GM18858 (cell line): ENCODE measurements at regions not wholly inside any gene's neighbourhood (a gene's known extent, or its start where the extent isn't known, plus 50 kb on each side); places are given as distances from the start of the nearest gene placed in this dataset.
"Not testable (repeated sequence)": the region's sequence is repeated elsewhere in the genome, so short reads cannot be mapped to it uniquely, and the experiment has no call there.

ENCODE experiments used
- ATAC-seq: cut with Tn5 transposase; IDR thresholded peaks from one replicate; pipeline ENCODE4 v1.9.1; 2021; ENCODE audit not compliant: unreplicated experiment

DNA sequence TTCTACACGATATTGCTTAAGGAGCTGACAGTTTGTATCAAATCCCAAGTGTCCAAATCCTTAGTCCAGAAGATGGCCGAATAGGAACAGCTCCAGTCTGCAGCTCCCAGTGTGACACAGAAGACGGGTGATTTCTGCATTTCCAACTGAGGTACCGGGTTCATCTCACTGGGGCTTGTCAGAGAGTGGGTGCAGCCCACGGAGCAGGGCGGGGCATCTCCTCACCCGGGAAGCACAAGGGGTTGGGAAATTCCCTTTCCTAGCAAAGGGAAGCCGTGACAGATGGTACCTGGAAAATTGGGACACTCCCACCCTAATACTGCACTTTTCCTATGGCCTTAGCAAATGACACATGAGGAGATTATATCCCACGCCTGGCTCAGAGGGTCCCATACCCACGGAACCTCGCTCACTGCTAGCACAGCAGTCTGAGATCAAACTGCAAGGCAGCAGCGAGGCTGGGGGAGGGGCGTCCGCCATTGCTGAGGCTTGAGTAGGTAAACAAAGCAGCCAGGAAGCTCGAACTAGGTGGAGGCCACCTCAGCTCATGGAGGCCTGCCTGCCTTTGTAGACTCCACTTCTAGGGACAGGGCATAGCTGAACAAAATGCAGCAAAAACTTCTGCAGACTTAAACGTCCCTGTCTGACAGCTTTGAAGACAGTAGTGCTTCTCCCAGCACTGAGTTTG lies 162.3 kb upstream of the MAP2 start:
- not testable (repeated sequence) for ATAC-seq

DNA sequence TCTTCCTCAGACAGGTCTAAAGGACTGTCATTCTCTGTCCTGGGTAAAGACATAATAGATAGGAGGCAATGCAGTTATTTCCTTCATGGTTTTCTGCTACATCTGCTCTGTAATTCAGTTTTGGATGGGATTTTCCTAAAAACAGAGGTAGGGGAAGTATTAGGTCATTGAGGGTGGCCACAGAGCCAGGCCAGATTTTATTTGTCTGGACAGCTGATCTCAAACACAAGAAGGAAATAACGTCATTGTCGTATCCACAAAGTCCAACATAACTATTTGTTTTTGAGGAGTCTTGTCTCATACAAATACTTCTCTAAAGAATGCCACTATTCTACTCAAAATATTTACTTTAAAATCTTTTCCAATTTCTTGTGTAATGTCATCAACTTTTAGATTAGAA lies 154.8 kb upstream of the MAP2 start:
- ATAC-seq, result no peak

DNA sequence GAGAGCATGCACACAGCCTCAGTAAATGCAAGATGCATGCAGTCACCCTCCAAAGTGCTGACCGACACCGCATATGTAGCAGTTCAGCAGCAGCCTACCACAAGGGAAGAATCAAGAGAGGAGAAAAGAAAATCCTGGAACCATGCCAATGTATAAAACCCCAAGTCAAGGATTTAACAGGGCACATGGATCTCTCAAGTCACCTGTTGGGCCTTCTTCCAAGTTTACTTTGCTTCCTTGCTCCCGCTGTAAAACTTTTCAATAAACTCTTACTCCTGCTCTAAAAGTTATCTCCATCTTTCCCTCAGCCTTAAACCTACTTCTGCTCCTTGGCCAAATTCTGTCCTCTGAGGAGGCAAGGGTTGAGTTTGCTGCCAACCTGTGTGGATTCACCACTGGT lies 147.8 kb upstream of the MAP2 start:
- ATAC-seq, result no peak

DNA sequence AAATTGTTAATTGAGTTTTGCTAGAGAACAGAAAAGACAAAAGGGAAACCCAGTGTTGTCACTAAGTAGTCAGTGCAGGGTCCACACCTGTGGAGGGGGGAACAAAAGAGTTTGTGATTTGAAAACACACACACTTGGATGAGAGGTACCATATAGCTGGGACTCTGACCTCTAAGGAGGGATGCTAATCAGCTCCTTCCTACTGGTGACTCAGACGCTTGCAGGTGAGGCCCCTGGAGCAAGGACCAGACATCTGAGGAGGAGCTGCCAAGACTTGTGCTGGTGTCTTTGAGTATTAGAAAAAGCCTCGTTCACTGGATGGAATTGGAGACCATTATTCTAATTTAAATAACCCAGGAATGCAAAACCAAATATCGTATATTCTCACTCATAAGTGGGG lies 146.4 kb upstream of the MAP2 start:
- no peak for ATAC-seq

DNA sequence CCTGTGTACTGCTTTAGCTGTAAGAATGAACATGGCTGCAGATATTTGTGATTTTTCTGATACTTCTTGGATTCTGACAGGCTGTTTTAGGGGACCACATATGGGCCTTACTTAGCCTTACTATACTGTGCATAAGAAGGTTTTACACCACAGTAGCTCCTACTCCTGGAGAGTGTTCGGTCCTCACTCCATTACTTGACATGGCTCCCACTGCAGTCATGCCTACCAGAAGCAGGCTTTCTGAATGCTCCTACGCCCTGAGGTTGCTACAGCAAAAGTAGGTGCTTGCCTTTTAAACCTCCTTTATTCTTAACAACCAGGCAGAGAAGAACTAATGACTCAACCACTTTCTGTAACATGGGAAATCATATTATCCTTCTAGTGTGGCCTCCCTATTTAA lies 125.2 kb upstream of the MAP2 start:
- no peak for ATAC-seq

DNA sequence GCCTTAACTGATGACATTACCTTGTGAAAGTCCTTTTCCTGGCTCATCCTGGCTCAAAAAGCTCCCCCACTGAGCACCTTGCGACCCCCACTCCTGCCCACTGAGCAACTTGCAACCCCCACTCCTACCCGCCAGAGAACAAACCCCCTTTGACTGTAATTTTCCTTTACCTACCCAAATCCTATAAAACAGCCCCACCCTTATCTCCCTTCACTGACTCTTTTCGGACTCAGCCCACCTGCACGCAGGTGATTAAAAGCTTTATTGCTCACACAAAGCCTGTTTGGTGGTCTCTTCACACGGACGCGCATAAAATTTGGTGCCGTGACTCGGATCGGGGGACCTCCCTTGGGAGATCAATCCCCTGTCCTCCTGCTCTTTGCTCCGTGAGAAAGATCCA lies 124.4 kb upstream of the MAP2 start:
- ATAC-seq, result not testable (repeated sequence)

DNA sequence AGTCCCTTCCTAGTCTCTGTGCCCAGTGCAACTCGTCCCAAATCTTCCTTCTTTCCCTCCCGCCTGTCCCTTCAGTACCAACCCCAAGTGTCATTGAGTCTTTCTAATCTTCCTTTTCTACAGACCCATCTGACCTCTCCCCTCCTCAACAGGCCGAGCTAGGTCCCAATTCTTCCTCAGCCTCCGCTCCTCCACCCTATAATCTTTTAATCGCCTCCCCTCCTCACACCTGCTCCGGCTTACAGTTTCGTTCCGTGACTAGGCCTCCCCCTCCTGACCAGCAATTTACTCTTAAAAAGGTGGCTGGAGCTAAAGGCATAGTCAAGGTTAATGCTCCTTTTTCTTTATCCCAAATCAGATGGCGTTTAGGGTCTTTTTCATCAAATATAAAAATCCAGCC lies 123.1 kb upstream of the MAP2 start:
- ATAC-seq, result not testable (repeated sequence)

DNA sequence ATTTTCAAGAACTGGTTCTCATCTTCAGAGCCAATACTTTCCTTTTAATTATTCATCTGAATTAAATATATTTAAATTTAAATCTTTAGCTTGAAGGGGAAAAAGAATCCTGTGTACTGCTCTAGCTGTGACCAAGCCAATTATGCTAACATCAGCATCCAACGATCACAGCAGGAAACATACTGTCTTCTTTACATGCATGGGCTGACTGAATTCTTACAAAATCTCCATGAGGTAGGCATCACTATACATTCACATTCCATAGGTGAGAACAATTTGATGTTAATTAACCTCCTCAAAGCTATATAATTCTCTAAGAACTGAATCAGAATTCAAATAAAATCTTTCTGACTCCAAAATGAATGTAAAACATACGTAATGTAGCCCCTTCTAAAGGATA lies 118.8 kb upstream of the MAP2 start:
- ATAC-seq, result no peak

DNA sequence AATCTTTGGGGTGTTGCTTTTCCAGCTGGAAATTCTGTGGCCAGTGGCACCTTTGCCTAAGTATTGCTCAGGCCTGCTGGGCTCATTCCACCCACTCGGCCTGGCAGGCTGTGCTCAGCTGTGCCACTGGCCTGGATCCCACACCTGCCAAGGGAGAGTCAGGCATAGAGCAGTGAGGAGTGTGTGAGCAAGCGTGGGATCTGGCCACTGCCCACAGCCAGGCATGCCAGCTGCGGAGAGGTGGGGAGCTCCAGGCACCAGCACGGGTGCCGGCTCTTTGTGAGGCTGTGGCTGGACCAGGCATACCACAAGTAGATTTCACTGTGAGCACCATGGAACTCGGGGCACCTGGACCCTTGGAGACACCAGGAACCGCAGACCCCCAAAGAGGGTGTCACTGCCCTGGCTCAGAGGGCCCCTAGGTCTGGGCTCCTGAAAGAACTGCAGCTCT lies 118.1 kb upstream of the MAP2 start:
- ATAC-seq, result no peak

DNA sequence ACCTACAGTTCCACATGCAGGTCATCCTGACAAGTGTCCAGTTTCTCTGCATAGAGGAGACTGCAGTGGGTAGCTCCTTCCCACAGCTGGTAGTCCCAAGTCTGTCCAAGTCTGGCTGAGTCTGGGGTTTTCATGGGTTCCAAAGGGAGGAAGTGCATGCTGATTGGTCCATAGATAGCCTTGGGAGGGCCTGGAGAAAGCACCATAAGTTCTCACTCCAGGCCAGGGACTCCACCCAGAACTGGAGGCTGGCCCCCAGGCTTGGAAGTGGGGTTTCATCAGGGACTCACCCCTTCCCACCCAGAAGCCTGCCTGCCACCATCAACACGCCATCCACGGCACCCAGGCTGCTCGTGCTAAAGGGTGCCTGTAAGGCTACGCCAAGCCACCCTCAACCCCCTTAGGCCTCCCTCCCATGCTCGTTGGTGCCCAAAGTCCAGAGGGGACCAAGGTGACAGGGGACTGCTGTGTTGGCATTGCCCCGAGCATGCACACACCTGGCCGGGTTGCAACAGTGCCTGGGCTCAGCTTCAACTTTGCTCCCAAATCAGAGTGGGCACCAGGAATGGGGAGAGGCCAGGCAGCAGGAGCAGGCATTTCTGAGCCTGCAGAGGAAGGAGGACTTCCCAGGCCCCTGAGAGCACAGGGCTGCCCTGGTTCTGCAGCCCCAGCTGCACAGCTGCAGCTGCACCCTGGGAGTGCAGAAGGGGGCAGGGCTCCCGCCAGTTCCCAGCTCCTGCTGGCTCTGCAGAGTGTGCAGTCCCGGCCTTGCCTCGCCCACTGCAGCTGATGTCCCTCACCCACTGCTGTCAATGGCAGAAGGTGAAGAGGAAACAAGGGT lies 116.5 kb upstream of the MAP2 start:
- ATAC-seq, result no peak

DNA sequence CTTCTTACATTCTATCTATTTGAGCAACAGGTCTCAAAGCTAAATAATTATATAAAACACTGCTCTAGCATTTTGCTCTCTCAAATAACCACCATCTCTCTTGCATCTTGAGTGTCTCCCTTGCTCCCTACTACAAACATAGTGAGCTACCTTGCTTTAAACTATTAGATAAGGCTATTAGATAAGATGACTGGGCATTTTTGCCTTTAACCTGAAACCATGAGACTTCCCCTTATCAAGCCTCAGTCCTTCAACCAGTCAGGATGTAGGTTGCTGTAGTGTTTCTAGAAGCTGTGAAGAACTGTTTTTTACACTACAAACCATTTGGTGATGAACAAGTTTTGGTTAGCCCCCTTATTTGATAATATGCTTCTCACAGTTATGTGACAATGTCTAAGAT lies 115.4 kb upstream of the MAP2 start:
- no peak for ATAC-seq

DNA sequence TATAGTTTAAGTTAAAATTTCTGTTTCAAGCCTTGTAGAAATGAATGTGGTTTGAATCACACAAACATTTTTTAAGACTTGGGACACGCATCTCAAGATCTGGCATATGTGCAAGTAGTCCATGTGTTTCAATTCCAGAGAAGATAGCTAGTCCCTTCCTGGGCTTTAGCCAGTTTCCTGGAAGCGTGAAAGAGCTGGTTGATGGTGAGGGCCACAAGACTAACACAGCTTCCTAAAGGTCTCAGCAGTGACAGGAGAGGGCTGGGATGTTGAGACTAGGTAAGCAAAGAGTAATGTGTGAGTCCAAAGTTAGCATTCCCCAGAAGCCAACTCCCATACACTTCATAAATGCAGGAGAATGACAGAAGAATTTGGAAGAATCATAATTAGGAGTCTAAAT lies 111.9 kb upstream of the MAP2 start:
- no peak for ATAC-seq

DNA sequence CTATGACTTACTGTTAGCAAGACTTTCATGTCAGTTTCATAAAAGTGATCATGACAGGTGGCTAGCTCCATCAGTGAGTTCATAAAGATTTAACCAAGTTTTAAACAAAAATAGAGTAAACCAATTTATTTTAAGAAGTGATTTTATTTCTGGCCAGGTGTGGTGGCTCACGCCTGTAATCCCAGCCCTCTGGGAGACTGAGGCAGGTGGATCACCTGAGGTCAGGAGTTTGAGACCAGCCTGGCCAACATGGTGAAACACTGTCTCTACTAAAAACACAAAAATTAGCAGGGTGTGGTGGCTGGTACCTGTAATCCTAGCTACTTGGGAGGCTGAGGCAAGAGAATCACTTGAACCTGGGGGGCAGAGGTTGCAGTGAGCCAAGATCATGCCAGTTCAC lies 111.4 kb upstream of the MAP2 start:
- ATAC-seq, result not testable (repeated sequence)

DNA sequence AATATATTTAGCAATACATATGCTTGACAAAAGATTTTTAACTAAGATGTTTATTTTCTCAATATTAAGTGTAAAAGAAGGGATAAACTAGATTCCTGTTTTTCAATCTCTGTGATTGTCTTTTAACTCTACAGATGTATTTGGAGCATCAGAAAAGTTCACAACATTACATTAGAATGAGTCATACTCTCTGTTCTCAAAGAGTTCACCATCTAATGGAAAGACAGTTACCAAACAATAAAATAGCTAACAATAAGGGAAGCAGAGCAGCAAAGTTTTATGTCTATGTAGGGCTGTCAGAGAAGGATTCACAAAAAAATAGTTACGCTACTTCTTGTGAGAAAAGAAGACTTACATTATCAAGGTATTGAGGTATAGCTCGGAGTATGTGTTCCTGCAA lies 109.2 kb upstream of the MAP2 start:
- ATAC-seq, result no peak

DNA sequence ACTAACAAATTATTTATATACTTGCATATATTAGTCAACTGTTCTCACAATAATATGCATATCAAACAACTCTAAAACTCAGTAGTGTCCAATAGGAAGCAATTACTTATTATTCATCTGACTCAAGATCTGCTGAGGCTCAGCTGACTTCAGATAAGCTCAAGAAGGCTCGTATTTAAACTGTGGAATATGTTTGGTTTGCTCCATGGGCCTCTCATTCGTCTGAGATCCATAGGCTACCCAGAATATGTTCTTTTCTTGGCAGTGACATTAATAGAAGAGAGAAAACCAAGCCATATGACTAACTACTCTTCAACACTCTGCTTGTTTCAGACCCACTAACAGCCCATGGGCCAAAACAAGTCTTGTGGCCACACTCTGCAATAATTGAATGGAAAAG lies 107.7 kb upstream of the MAP2 start:
- no peak for ATAC-seq

DNA sequence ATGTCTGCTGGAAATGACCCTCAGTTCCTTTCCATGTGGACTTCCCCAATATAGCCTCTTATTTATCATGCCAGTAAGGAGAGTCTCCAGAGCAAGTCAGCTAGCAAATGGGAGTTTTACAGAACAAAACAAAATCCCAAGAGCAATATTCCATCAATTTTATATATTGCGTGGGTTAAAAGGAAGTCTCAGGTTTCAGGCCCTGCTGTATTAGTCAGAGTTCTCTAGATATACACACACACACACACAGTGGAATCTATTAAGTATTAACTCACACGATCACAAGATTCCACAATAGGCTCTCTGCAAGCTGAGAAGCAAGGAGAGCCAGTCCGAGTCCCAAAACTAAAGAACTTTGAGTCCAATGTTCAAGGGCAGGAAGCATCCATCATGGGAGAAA lies 102.8 kb upstream of the MAP2 start:
- ATAC-seq, result no peak

DNA sequence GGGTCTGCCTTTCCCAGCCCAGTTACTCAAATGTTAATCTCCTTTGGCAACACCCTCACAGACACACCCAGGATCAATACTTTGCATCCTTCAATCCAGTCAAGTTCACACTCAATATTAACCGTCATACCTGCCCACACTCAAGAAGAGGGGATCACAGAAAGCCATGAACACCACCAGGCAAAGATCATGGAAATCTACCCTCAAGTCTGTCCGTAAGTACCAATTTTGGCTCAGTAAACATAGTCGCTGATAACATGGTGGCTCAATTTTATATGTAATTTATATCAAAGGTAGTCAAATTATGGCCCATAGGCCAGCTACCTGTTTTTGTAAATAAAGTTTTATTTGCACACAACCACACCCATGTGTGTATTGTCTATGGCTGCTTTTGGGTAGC lies 102.3 kb upstream of the MAP2 start:
- ATAC-seq, result no peak

DNA sequence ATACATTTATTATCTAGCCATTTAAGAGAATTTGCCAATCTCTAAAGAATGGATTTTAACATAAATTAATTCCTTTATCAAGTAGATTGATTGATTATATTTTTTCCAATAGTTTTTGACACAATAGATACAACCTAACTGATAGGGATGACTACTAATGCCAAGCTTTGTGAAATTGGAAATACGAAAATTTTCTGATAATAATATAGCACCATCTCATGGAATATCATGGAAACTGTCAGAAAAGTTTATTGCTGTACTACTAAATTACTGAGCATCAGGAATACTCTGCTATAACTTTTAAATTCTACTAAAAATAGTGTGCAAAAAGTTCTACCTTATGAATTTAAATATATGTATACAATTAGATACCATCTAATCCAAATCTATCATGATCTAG lies 101.8 kb upstream of the MAP2 start:
- ATAC-seq, result no peak

DNA sequence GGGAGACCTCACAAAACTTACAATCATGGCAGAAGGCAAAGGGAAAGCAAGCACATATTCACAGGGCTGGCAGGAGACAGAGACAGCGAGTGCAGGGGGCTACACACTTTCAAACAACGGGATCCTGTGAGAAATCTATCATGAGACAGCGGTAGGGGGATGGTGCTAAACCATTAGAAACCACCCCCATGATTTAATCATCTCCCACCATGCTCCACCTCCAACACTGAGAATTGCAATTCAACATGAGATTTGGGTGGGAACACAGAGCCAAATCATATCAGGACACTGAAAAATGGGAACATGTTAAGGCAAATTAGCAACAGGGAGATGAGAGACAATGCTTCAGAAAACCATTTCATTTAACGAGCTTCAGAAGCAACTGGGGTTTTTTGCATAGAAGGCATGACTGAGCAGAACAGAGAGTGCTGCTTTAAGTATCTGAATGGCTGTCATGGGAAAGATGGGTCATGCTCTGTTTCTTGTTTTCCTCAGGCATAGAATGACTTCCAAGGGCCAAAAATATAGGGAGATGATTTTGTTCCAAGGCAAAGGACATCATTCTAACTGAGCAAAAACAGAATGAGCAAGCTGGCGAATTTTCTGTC lies 100.8 kb upstream of the MAP2 start:
- ATAC-seq, result no peak

DNA sequence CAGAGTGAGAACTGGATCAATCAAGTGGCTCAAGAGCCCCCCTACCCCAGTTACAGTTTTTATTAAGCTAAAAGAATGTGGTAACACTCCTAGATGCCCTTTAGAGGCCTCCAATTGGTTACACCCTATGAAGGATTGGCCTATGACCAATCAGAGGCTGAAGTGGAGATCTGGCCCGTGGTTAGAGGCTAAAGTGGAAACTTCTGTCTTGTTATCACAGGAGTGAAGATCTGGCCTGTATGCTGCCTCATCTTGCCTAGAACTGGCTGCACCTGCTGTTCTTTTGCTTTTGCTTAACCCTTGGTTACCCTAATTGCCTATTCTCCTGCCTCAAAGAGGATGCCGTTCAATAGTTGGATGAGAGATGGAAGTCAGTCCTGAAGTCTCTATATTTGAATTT lies 100.1 kb upstream of the MAP2 start:
- ATAC-seq, result no peak

DNA sequence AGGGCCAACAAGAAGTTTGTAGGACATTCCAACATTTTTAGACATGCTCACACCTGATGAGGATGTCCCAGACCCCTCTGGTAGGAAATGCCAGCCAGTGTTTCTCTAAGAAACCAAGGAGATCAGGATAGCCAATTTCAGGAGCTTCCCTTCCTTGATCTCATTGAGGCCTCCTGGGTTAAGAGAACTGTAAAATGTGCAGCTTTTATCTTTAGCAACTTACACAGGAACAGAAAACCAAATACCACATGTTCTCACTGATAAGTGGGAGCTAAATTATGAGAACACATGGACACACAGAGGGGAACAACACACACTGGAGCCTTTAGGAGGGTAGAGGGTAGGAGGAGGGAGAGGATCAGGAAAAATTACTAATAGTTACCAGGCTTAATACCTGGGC lies 99.6 kb upstream of the MAP2 start:
- no peak for ATAC-seq

DNA sequence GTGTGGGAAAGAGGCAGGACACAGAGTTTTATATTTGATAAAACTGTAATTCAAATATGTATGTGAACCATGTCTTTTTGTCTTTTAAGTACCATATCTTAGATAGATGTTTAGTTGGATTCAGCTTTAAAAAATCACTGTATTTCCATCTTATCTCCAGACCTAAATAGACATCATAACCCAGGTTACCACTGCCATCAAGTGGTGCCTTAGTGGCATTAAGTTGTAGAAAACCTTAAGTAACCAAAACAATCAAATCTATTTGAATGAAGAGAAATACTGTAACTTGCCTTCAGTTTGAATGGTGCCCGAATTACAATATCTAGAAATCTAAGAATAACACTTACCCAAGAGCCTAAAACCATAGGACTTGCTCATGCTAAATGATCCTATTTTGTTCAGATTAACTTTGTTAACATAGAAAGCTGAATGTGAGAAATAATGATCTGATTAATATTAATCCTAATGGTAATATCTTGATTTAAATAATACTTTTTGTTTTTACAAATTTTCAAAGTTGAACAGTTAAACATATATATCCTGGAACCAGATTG lies 92.5 kb upstream of the MAP2 start:
- no peak for ATAC-seq
